Fibroblast of gingiva (primary cell): ENCODE measurements at regions not wholly inside any gene's neighbourhood (a gene's known extent, or its start where the extent isn't known, plus 50 kb on each side); places are given as distances from the start of the nearest gene placed in this dataset.
A peak's percentile ranks its signal among the peaks of the same experiment; 100 is the strongest.

ENCODE experiments used
- DNase-seq: peaks from one replicate; pipeline ENCODE4 v3.0.0-alpha.2; 2011; ENCODE audit warnings: low read depth

DNA sequence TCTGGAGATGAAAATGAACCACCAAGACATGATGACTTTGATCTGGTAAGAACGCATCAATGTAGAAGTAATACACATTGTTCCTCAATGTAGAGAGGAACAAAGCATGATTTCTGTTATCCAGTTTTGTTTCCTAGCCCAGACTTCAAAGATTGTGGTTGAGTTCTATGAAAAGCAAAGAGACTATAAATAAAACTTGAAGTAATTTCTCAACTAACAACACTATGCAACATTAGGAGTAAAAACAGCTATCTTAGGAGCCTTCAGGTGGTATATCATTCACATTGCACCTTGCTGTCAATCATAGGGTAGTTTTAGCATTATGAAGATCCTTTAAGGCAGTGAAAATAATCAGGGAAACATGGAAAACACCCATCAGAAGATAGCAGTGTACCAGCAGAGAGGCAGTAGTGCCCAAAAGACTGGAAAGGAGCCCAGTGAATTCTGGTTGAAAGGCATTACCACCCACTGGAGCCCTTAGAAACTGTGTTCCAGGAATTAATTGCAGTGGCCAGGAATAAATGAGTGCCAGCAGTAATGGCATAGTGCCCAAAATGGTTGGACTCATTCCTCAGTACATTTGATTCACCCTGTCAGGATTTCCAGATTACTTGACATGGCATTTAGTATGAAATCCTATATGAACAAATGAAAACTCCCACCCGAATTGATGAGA lies 300.7 kb upstream of the CXXC4 start:
- DNase-seq = no peak

DNA sequence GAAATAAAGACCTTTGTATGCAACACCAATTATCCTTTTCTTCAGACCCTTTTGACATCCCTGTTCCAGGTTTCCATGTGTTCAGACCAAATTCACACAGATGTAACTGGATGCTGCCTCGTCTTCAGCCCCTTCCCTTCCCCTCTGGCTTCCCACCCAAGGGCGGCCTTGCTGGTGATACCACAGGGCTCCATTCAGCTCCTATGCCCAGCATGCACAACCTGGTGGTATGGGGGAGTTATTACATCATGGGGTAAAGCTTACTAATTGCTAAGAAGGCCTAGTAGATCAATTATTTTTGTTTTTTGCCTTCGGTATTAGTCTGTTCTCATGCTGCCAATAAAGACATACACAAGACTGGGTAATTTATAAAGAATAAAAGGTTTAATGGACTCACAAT lies 317.0 kb upstream of the CXXC4 start:
- DNase-seq = no peak

DNA sequence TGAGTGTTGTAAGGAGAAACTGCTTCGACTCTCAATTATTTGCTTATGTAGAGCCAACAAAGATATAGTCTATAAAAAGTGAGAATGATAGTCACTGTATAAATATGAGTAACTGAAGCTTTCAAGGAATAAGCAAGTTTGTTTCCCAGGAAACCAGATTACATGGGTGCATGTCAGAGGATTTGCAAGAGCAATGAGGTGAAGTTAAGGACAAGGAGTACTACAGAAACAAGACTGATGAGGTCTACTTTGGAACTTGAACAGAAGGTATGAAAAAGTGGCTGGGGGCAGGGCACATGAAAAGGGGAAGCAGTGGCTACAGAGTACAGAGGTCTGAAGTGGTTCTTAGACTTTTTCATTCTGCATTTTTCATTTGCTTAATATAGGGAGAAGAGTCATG lies 321.0 kb upstream of the CXXC4 start:
- DNase-seq = no peak

DNA sequence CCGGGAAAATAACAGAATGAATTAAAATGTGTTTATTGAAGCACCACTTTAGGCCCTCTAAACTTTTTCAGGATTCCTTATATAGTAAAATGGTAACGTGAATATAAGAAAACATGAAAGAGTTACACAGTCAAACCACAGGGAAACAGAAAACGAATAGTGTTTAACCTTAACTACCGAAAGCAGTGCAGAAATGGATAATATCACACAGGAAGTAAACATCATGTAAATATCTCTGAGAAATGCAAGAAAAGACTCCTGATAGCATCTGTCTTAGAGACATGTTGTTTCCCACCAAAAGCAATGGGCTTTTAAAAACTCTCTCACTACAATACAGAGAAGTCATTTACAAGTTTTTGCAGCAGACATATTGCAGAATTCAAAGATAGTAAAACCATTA lies 323.9 kb upstream of the CXXC4 start:
- DNase-seq = no peak

DNA sequence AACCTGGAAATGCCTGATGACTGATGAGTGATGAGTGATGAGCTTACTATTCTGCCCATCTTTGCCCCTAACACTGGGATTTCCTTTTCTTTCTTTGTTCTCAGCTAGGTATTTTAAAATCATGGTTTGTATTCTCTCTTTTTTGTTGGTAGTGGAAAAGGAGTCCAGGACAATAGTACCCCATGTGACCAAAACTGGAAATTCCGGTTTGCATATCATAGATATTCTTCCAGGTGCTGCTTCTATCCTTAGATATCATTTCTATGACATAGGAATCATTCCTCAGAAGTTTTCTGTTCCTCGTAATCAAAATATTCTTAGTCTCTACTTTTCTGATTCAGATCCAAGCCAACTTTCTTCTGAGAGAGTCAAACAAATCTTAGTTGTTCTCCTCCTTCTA lies 320.5 kb upstream of the TET2 start:
- no peak for DNase-seq

DNA sequence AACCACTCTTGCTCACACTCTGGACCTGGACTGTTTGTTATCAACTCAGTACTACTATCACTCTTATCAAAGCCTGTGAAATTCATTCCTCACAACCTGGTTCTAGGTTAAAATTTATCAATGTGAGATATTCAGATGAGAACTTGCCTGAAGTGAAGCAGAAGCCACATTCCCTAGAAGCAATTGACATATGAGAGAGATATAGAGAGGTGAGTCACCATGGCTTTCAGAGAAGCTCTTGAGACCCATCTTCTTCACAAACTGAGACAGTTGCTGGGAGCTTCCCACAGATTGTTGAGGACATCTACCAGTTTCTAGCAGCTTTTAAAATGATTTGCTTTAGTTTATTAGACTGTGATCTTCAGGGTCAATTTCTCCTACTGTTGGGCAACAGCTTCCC lies 316.9 kb upstream of the TET2 start:
- no peak for DNase-seq

DNA sequence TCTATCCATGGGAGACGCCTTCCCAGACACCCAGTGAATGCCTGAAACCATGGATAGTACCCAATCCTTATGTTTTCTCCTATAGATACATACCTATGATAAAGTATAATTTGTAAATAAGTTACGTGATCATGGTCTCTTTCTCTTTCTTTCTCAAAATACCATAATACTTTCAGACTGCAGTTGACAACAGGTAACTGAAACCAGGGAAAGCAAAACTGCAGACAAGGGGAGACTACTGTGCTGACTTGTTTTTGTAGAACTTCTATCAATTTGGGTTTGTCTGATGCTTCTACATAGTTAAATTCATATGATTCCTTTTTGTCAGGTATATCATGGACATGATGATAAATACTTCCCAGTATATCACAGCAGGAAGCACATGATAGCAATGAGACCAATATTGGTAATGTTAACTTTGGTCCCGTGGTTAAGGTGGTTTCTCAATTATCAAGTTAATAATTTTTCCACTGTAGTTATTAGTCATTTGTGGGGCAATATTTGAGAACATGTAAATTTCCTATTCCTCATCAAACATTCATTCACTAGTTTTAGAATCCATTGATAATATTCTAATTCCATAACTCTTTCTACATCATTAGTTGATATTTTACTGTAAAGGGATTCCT lies 298.0 kb upstream of the TET2 start:
- DNase-seq = no peak

DNA sequence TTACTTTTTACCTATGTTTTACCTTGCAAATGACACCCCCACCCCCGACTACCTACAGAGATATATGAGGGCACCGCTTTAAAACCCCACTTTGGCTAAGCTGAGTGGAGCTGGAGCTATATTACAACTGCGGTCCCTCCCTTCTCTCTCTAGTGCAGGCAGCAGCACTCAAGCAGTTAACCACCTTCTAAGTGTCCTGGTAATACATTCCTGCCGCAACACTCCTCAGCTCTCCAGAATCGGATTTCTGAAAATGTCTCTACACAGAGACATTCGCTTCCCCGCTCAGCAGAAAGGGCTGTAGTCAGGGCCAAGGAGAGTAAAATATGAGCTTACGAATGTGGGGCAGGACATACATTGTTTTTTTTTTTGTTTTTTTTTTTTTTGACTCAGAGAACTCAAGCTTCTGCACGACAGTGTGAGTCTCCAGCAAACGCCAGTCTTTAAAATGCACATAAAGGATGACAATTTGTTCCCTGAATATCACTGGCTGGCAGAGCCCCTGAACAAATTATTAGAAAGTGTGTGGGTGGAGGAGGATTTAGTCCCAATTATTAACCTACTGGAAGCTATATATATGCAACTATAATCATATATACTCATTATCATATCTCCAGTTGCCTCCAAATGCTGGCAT lies 287.0 kb upstream of the TET2 start:
- DNase-seq = no peak

DNA sequence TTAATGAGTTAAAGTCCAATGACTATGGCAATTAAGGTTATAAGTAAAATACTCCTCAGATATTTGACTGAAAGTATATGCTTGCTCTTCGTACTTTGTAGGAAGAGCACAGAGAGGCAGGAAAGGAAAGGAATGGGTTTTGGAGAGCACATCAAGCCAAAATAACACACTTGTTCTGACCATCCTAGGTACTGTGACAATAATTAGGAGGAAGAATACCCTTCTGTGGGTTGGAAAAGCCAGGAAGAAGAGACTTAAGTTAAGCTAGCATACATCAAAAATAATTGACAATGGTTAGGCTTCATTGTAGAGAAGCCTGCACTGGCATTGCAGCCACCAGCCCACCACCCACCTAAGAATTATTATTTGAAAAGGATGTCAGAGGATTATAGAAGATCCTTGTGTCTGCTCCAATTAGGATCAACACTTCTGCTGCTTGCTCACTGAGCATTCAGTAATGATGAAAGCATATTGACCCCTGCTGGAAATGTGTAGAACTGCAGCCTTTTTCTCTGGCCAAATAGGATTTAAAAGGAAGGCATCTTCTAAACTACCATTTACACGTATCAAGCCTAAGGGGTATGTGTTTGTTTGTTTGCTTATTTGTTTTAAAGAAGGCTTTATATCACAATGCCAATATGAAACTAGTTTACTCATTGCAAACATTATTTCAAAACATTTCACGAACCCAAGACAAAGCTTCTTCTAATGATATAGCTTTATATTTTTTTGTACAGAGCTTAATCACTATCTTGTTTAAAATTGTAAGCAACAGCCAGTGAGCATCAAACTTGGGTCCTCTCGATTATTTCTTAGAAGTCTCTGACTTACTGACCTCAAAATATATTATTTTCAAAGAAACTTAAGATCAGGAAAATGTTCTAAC lies 286.2 kb upstream of the TET2 start:
- peak; percentile 31 for DNase-seq

DNA sequence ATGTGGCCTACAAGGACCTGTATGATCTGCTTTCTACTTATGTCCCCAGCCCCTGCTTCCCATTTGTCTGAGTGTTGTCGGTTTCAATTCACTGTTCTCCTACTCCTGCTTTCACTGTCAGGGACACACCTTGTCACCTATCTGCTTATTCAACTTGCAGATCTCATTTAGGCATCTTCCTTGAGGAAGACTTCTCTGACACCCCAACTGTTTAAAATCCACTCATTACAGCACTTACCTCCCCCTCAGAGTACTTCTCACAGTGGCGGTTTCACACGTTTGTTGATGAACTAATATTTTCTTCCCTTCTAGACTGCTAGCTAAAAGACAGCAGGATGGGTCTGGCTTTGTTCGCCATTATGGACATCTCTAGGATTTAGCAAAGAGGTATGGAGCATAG lies 279.9 kb upstream of the TET2 start:
- no peak for DNase-seq

DNA sequence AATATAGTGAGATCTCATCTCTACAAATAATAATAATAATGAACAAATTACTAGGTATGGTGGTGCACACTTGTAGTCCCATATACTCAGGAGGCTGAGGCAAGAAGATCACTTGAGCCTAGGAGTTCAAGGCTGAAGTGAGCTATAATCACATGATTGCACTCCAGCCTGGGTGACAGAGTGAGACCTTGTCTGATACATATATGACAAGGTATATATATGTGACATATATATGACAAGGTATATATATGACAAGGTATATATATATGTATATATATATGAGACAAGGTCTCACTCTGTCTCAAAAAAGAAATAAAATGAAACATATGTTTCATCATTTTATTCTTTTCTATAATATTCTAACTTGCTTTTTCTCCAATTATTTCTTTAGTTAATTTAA lies 278.1 kb upstream of the TET2 start:
- DNase-seq = no peak

DNA sequence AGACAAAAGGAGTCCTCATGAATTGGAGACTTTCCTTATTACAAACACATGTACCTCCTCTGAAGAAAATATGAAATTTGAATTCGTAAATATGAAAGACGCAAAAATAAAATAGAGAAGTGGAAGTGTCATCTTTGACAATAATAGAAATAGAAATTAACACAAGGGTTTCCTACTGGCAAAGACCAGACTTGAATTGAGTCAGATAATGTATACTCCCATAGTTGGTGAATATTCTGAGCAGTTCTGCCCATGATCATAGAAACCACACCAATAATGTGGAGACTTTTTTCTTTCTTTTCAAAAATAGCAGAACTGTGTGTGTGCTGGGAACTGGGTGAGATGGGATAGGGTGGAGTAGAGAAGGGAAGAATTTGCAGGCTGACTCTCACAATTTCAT lies 277.7 kb upstream of the TET2 start:
- DNase-seq = no peak

DNA sequence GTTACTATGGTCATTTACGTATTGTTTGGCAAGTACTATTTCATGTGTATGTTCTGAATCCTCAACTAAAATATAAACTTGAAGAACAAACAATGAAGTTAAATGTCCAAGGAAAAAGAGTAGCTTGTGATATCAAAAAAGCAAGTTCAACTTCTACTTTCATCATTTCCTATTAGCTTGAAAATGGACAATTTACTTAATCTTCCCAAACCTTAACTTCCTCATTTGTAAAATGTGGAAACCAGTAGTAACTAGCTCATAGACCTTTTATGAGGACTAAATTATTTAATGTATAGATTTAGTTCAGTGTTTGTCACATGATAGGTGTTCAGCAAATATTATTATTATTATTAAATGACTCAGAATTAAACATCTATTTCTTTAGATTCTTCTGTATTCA lies 276.8 kb upstream of the TET2 start:
- no peak for DNase-seq

DNA sequence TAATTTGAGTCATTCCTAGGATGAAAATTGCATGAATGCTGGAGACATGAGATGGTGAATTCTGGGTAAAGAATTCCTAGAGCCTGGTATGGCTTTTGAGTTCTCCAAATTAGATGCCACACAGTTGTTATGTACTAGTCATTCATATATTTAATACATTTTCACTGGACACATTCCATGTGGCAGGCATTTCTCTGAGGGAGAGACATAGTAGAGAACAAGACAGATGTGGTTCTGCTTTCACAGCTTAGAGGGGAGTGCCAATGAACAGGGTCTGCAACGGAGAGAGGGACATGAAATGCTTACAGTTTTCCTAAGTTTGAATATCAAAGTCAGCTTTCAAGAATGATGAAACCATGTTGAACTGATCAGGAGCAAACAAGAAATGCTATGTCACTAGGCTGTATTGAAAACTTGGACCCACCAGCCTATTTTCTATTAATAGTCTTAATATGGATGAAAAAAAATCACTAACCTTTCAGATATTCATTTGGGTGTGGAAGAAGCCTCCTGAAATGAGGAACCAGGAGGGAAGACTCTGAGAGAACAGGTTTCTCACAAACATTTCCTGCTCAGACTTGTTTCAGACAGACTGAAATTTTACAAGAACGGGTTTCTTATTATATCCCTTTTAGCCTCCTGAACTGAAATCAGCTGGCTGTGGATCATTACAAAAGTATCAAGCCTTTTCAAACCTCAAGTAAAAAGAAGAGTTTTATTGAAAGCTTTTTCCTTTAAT lies 276.0 kb upstream of the TET2 start:
- DNase-seq = no peak

DNA sequence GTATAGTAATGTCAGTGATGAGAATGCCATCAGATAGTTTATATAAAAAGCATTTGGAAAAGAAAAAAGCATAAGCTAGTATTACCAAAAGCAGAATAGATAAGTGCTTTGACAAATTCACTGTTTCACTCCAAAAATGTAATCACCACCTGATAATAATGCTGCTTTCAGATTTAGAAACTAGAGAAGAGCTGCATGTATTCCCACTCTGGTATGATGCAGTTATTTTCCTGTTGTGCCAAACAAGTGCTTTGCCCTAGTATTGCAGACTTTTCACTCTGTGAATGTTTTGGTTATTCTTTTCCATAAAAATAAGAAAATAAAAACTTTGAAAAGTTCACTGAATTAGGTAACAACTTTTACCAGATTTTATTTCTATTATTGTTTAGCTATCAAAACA lies 267.7 kb upstream of the TET2 start:
- DNase-seq = no peak

DNA sequence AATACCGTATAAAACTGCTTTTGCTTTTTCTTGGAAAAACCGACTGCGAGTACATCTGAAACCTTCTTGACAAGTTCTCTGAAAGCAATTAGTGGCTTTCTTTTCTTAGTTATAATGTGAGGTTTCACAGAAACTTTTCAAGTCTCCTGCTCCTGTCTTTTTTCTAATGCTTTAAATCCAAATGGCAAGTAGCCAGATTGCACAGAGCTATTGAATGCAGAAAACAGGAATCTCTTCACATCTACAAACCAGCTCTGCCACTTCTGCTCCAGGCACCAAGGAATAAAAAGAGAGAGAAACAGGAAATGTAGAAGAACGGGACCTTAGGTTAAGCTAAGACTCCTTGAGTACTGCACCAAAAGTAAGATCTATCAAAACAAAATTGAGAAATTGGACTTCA lies 267.3 kb upstream of the TET2 start:
- no peak for DNase-seq

DNA sequence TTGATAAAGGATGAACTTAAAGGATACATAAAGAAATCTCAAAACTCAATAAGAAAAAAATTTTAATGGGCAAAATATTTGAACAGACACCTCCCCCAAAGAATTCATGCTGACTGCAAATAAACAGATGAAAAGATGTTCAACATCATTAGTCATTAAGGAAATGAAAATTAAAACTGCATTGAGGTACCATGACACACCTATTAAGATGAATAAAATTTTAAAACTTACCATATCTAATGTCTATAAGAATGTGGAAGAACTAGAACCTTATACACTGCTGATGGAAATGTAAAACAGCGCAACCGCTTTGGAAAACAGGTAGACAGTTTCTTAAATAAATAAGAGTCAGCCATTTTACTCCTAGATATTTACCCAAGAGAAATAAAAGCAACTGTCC lies 266.8 kb upstream of the TET2 start:
- DNase-seq = no peak

DNA sequence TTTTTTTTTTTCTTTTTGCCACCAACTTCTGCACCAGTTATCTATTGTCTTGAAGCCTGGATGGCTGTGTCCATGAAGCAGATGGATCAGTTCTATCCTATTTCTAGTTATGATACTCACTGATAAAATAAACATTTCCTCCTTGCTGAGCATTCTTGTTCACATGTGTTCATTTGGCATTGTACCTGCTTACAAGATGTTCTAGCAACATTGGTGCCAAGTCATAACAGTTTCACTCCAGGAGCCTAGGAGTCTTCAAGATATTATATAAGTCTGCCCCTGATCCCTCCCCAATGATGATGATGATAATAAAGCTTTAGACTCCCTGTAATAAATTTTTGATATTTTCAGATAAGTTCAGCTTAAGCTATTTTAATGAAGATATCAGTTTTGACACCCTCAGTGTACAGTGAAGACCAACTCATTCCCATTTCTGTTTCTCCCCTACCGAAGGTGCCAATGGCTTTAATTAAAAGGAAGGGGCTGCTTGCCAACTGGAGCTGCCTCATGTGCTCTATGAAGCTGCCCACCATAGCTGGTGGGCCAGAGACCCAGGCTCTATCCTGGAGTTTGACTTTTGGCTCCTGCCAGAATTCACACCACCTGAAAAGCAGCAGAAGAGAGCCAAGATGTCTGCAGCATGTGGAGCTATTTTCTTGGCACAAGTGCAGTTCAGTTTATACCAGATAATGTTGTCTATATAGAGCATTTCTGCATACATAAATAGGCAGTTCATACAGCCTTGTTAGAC lies 265.4 kb upstream of the TET2 start:
- DNase-seq = no peak

DNA sequence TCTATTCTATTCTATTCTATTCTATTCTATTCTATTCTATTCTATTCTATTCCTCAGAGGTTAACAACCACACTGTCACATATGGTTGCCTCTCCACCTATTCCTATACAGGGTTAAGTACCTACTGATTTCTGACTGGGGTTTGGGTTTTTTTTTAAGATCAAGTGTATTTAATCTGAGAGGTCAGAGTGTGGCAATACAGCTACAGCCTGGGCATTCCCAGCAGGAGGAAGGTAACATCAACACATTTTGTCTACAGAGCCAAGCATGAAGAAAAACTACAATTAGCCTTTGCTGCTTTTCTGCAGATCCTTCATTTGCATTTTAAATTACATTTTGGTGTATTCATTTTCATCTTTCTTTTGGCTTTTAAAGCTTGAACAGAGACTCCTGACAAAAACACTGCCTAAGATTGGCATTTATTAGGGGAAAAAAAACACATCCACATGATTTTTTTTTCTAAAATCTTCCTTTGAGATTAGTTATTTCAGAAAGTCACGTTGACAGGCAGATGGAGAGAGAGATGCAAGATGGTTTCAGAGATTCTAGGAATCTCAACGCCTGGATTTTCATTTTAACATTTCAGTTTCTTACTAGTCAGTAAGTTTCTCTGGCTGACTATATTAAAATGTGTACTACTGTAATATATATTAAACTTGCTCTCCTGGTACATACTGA lies 255.9 kb upstream of the TET2 start:
- no peak for DNase-seq
